CD14-positive monocyte (primary cell): ENCODE measurements at regions not wholly inside any gene's neighbourhood (a gene's known extent, or its start where the extent isn't known, plus 50 kb on each side); places are given as distances from the start of the nearest gene placed in this dataset.

Experiments
- DNase-seq, 3 donors: peaks; one replicate each; pipeline ENCODE4 v3.0.0-alpha.2; 2011 to 2022
- H2AFZ ChIP-seq: 2 replicates; pipeline ENCODE4 v1.6.0; 2012; ENCODE audit warnings: mild to moderate bottlenecking, low read depth, low read length, inconsistent platforms; ENCODE audit not compliant: insufficient read depth, poor library complexity, severe bottlenecking
- H3K27ac ChIP-seq, 2 donors: 1 replicate in 1 of 2; 2 replicates in 1 of 2; pipeline ENCODE4 v1.5.1; 2012 to 2013; ENCODE audit warnings: low read length in 2 of 2, control low read depth in 1 of 2, inconsistent platforms in 1 of 2, low read depth in 1 of 2, mild to moderate bottlenecking in 1 of 2
- H3K27me3 ChIP-seq, 2 donors: one replicate each; pipeline versions ENCODE4 v1.6.0 to v1.6.1; 2011 to 2013; ENCODE audit warnings: low read length in 2 of 2; ENCODE audit not compliant: control insufficient read depth in 2 of 2, insufficient read depth in 2 of 2
- H3K36me3 ChIP-seq, 2 donors: replicated peaks in 1 of 2; 1 replicate in 1 of 2; 2 replicates in 1 of 2; pipeline versions ENCODE4 v1.5.1 to v1.6.1; 2012 to 2013; ENCODE audit warnings: low read length in 2 of 2, control low read depth in 1 of 2, inconsistent platforms in 1 of 2, mild to moderate bottlenecking in 1 of 2; ENCODE audit not compliant: insufficient read depth in 2 of 2, control insufficient read depth in 1 of 2
- H3K4me1 ChIP-seq, 2 donors: 1 replicate in 1 of 2; 2 replicates in 1 of 2; pipeline versions ENCODE4 v1.5.1 to v1.6.1; 2012 to 2013; ENCODE audit warnings: low read length in 2 of 2, control low read depth in 1 of 2, inconsistent platforms in 1 of 2, mild to moderate bottlenecking in 1 of 2, moderate library complexity in 1 of 2; ENCODE audit not compliant: insufficient read depth in 2 of 2, control insufficient read depth in 1 of 2
- H3K4me2 ChIP-seq: replicated peaks from 2 replicates; pipeline ENCODE3; 2012; ENCODE audit warnings: low read length, moderate library complexity, mild to moderate bottlenecking; ENCODE audit not compliant: poor library complexity, severe bottlenecking; ENCODE audit errors: extremely low read depth
- H3K4me3 ChIP-seq, 3 experiments: fragments of 200-600 bp in 1 of 3; sonication (generic) in 1 of 3; replicated peaks in 1 of 3; 1 replicate in 2 of 3; 2 replicates in 1 of 3; pipeline ENCODE4 v1.5.1; 2011 to 2013; ENCODE audit warnings: low read length in 3 of 3, mild to moderate bottlenecking in 3 of 3, control low read depth in 2 of 3, low read depth in 2 of 3, inconsistent platforms in 1 of 3, moderate library complexity in 1 of 3
- H3K79me2 ChIP-seq: 2 replicates; pipeline ENCODE4 v1.6.0; 2012; ENCODE audit warnings: mild to moderate bottlenecking, control low read depth, inconsistent platforms, low read length, moderate library complexity; ENCODE audit not compliant: insufficient read depth
- H3K9ac ChIP-seq: 2 replicates; pipeline ENCODE4 v1.6.0; 2017; ENCODE audit warnings: low read length, mild to moderate bottlenecking; ENCODE audit not compliant: insufficient read depth, poor library complexity, severe bottlenecking
- H3K9me3 ChIP-seq, 2 donors: replicated peaks in 1 of 2; 1 replicate in 1 of 2; 2 replicates in 1 of 2; pipeline versions ENCODE4 v1.5.1 to v1.6.1; 2012 to 2013; ENCODE audit warnings: low read length in 2 of 2, control low read depth in 1 of 2; ENCODE audit not compliant: control insufficient read depth in 1 of 2, insufficient read depth in 1 of 2
- H4K20me1 ChIP-seq: 2 replicates; pipeline ENCODE4 v1.6.0; 2012; ENCODE audit warnings: mild to moderate bottlenecking, low read length, control low read depth, moderate library complexity; ENCODE audit not compliant: insufficient read depth
- H3K27ac Mint-ChIP-seq, 7 donors: one replicate each; pipeline ENCODE4 v1.8.0; 2020; ENCODE audit warnings: mild to moderate bottlenecking in 7 of 7, mixed read lengths in 7 of 7, moderate library complexity in 6 of 7, inconsistent platforms in 2 of 7
- H3K27me3 Mint-ChIP-seq, 3 donors: one replicate each; pipeline ENCODE4 v1.8.0; 2021 to 2022; ENCODE audit warnings: low read depth in 3 of 3, mild to moderate bottlenecking in 3 of 3, mixed read lengths in 3 of 3, moderate library complexity in 3 of 3, inconsistent platforms in 1 of 3
- H3K36me3 Mint-ChIP-seq, 2 donors: one replicate each; pipeline ENCODE4 v1.8.0; 2020; ENCODE audit warnings: mixed read lengths in 2 of 2, inconsistent platforms in 1 of 2, mild to moderate bottlenecking in 1 of 2
- H3K4me1 Mint-ChIP-seq: one replicate; pipeline ENCODE4 v1.8.0; 2020; ENCODE audit warnings: mild to moderate bottlenecking, mixed read lengths
- H3K4me3 Mint-ChIP-seq, 2 donors: one replicate each; pipeline ENCODE4 v1.8.0; 2020; ENCODE audit warnings: mild to moderate bottlenecking in 2 of 2, mixed read lengths in 2 of 2, moderate library complexity in 1 of 2
- H3K9me3 Mint-ChIP-seq, 7 donors: one replicate each; pipeline ENCODE4 v1.8.0; 2020 to 2022; ENCODE audit warnings: mixed read lengths in 7 of 7, mild to moderate bottlenecking in 6 of 7, moderate library complexity in 6 of 7, inconsistent platforms in 2 of 7
- WGBS: methylation state at CpG from one replicate; pipeline ENCODE4 v1.1.5; 2013; ENCODE audit warnings: missing lambda C conversion rate; ENCODE audit not compliant: insufficient coverage; 5-methylcytosine and 5-hydroxymethylcytosine counted together
- intact Hi-C, 2 donors: fragments of 100-400 bp; cut with micrococcal nuclease; formaldehyde crosslinking; loops; one replicate each; pipeline versions ENCODE4 v1.15.0 to v1.15.1; 2023
- TF ChIP-seq, protein P1 (sequence below): fragments of 200-600 bp; IDR thresholded peaks from one replicate; pipeline ENCODE4 v1.8.0; 2022; ENCODE audit warnings: antibody characterized with exemption, mild to moderate bottlenecking

GRCh38 chr5:103371046-103371607 lies 112.6 kb downstream of the MACIR start:
- Histone ChIP-seq H3K9ac (no peak overlapping the region), H2AFZ (no peak overlapping the region), H3K4me2 (no peak overlapping the region), H3K27me3 (no peaks in the 10 kb centered on the region), H3K4me1 (no peaks in the 10 kb centered on the region), H3K4me3 (no peak overlapping the region), H4K20me1 (no peaks in the 10 kb centered on the region), H3K79me2 (no peaks in the 10 kb centered on the region), H3K36me3 (no peaks in the 10 kb centered on the region), H3K9me3 (no peaks in the 10 kb centered on the region), H3K27ac (no peak overlapping the region)
- Mint-ChIP-seq H3K4me1 (no peaks in the 10 kb centered on the region), H3K27ac (peak overlapping the region in 1 of 7 donors; percentile 46), H3K9me3 (peaks cover 0 to 6% (median 2%) of the 10 kb centered on the region in 7 donors), H3K4me3 (no peak overlapping the region), H3K27me3 (peaks cover 0 to 5% (median 0%) of the 10 kb centered on the region in 3 donors), H3K36me3 (no peaks in the 10 kb centered on the region)
- no peak for DNase-seq
- WGBS, result 100% methylated on average over 1 of the region's 2 CpGs
- TF ChIP-seq, protein P1, sequence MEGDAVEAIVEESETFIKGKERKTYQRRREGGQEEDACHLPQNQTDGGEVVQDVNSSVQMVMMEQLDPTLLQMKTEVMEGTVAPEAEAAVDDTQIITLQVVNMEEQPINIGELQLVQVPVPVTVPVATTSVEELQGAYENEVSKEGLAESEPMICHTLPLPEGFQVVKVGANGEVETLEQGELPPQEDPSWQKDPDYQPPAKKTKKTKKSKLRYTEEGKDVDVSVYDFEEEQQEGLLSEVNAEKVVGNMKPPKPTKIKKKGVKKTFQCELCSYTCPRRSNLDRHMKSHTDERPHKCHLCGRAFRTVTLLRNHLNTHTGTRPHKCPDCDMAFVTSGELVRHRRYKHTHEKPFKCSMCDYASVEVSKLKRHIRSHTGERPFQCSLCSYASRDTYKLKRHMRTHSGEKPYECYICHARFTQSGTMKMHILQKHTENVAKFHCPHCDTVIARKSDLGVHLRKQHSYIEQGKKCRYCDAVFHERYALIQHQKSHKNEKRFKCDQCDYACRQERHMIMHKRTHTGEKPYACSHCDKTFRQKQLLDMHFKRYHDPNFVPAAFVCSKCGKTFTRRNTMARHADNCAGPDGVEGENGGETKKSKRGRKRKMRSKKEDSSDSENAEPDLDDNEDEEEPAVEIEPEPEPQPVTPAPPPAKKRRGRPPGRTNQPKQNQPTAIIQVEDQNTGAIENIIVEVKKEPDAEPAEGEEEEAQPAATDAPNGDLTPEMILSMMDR, result no peak
- intact Hi-C loops, result no loop called here

DNA sequence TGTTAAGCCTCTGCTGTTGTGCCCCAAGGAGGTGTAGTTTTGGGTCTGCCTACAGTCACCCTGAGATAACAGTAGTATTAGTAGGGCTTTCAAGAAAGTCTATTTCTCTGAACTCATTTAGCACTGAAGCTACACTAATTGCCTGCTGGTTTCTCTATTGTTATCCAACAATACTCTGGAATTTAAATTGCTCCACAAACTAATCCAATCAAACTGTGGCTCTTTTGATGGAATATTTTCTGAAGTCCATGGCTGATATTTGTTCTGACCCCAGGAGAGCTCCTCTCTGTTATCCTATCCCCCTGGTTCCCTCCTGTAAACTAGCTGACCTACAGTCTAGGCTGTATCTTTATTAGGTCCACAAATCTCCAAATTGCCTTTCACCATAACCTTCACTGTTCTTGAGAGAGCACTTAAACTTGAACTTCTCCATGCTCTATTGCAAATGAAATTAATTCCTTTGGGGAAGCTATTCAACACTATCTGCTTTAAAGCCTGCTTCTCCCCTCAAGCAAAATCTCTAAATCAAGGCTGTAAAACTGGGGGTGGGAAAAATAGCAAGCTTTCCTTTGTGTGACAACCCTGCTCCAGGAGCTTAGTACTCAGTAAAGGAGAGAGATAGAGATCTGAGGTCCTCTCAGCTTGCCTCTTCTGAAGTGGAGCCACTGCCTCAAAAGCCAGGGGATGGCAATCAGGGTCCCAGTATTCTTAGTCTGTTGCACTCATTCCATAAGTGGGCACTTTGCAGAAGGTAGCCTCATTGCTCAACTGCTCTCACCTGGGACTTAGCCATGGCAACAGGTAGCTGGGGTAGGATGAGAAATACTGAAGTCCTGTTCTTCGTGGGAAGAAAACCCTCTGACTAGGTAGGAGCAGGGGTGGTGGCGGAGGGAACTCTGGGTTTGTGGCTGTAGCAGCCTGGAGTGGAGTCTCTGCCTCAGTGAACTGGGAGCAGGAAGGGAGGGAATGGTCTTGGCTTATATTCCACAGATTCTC lies 110.9 kb downstream of the MACIR start:
- Histone ChIP-seq H3K27ac (no peak overlapping the region), H4K20me1 (no peaks in the 10 kb centered on the region), H3K4me1 (no peaks in the 10 kb centered on the region), H3K36me3 (no peaks in the 10 kb centered on the region), H3K9me3 (no peaks in the 10 kb centered on the region), H2AFZ (no peak overlapping the region), H3K4me2 (no peak overlapping the region), H3K27me3 (no peaks in the 10 kb centered on the region), H3K79me2 (no peaks in the 10 kb centered on the region), H3K4me3 (no peak overlapping the region), H3K9ac (no peak overlapping the region)
- Mint-ChIP-seq H3K36me3 (no peaks in the 10 kb centered on the region), H3K27me3 (peaks cover 0 to 5% (median 0%) of the 10 kb centered on the region in 3 donors), H3K9me3 (peaks cover 0 to 6% (median 2%) of the 10 kb centered on the region in 7 donors), H3K4me1 (no peaks in the 10 kb centered on the region), H3K4me3 (no peak overlapping the region), H3K27ac (no peak overlapping the region)
- no CpG with 5 or more reads among the region's 2 CpGs for WGBS
- TF ChIP-seq, protein P1, result no peak
- no peak for DNase-seq
- intact Hi-C loops, result no loop called here
